ENCODE measurements at regions not wholly inside any gene's neighbourhood (a gene's known extent, or its start where the extent isn't known, plus 50 kb on each side); places are given as distances from the start of the nearest gene placed in this dataset.

DNA sequence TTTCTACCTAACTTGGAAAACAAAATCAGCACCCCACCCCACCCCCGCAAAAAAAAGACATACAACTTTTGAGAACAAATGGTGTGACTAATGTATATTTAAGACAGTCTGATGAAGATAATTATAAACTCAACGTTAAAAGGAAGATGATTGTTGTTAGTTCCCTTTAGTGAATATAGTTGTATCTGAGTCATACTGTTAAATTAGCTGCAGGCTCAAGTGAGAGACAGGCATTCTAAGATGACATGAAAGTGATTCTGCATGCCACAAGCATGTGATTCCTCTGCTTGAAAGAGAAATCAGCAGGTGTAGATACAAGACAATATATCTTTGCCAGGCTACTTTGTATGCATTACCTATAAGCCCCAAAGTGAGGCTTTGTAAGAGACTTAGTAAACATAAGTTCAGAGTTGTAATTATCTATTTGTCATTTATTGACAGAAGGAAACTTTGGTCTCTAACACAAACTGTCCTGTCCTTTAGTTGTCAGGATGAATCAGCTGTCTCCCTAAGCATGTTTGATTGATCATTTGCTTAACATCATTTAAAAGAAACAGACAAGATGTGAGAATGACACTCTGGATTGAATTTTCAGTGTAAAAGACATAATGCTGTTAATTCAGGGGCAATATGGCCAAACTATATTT, 319.4 kb upstream of the HTR2A start:
- no peaks in the 10 kb centered on the region for H3K79me2 ChIP-seq (ENCODE audit: insufficient read depth, low read length)
- H3K9me2 ChIP-seq (replicated peaks; ENCODE audit: low read depth, low read length): peaks cover 3% of the 10 kb centered on the region; the same call in 1 of the 2 replicates
- no peaks in the 10 kb centered on the region for H3F3A ChIP-seq (ENCODE audit: low read depth)
- H3K36me3 ChIP-seq (ENCODE audit: insufficient read depth, low read length): no peaks in the 10 kb centered on the region
- H3K4me2 ChIP-seq (ENCODE audit: low read depth, low read length, poor library complexity, severe bottlenecking): no peak overlapping the region
- no peaks in the 10 kb centered on the region for H3K27me3 ChIP-seq (ENCODE audit: insufficient read depth, low read length, poor library complexity, severe bottlenecking)
- H3K4me3 ChIP-seq (ENCODE audit: low read length, poor library complexity, severe bottlenecking): no peak overlapping the region
- H3K9me3 ChIP-seq (ENCODE audit: insufficient read depth, low read depth, low read length): no peaks in the 10 kb centered on the region
- no peak overlapping the region for H3K9ac ChIP-seq (ENCODE audit: low read depth, low read length, poor library complexity, severe bottlenecking)
- no peaks in the 10 kb centered on the region for H3K4me1 ChIP-seq (ENCODE audit: insufficient read depth, low read length, poor library complexity, severe bottlenecking)
- TF ChIP-seq EZH2phosphoT487 (IDR thresholded peaks at IDR 0.05; ENCODE audit: borderline replicate concordance): no peak
- TF ChIP-seq, protein P1, sequence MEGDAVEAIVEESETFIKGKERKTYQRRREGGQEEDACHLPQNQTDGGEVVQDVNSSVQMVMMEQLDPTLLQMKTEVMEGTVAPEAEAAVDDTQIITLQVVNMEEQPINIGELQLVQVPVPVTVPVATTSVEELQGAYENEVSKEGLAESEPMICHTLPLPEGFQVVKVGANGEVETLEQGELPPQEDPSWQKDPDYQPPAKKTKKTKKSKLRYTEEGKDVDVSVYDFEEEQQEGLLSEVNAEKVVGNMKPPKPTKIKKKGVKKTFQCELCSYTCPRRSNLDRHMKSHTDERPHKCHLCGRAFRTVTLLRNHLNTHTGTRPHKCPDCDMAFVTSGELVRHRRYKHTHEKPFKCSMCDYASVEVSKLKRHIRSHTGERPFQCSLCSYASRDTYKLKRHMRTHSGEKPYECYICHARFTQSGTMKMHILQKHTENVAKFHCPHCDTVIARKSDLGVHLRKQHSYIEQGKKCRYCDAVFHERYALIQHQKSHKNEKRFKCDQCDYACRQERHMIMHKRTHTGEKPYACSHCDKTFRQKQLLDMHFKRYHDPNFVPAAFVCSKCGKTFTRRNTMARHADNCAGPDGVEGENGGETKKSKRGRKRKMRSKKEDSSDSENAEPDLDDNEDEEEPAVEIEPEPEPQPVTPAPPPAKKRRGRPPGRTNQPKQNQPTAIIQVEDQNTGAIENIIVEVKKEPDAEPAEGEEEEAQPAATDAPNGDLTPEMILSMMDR (conservative IDR thresholded peaks at IDR 0.05; ENCODE audit: low read length): no peak
- no peak overlapping the region for H2AFZ ChIP-seq (ENCODE audit: low read length)
- no peaks in the 10 kb centered on the region for H4K20me1 ChIP-seq (ENCODE audit: insufficient read depth, low read length, poor library complexity, severe bottlenecking)

DNA sequence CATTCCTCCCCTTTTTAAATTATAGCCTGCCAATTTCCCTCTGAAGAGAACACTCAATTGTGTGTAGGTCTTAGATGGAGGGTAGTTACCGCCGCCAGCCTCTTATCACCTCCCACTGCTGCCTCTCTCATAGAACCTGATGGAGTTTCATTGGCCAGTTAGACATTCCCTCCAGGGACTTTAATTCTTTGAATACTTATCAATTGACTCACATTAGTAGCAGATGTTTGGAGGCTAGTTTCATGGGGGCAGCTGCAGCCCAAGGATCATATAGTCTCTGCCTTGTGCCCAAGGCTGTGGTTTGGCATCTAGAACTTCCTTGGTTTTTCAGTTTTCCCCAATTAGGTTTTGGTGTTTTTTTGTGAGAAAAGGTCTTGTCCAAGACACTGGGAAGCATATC, 318.9 kb upstream of the HTR2A start:
- H2AFZ ChIP-seq (ENCODE audit: low read length): no peak overlapping the region
- H3K4me1 ChIP-seq (ENCODE audit: insufficient read depth, low read length, poor library complexity, severe bottlenecking): no peaks in the 10 kb centered on the region
- no peak for TF ChIP-seq EZH2phosphoT487 (IDR thresholded peaks at IDR 0.05; ENCODE audit: borderline replicate concordance)
- TF ChIP-seq, protein P1 (conservative IDR thresholded peaks at IDR 0.05; ENCODE audit: low read length): no peak
- no peak overlapping the region for H3K4me3 ChIP-seq (ENCODE audit: low read length, poor library complexity, severe bottlenecking)
- H3K9ac ChIP-seq (ENCODE audit: low read depth, low read length, poor library complexity, severe bottlenecking): no peak overlapping the region
- H3K36me3 ChIP-seq (ENCODE audit: insufficient read depth, low read length): no peaks in the 10 kb centered on the region
- H3K27me3 ChIP-seq (ENCODE audit: insufficient read depth, low read length, poor library complexity, severe bottlenecking): no peaks in the 10 kb centered on the region
- H3F3A ChIP-seq (ENCODE audit: low read depth): no peaks in the 10 kb centered on the region
- H3K9me2 ChIP-seq (replicated peaks; ENCODE audit: low read depth, low read length): peaks cover 3% of the 10 kb centered on the region; the same call in 1 of the 2 replicates
- H3K4me2 ChIP-seq (ENCODE audit: low read depth, low read length, poor library complexity, severe bottlenecking): no peak overlapping the region
- no peaks in the 10 kb centered on the region for H4K20me1 ChIP-seq (ENCODE audit: insufficient read depth, low read length, poor library complexity, severe bottlenecking)
- H3K9me3 ChIP-seq (ENCODE audit: insufficient read depth, low read depth, low read length): no peaks in the 10 kb centered on the region
- no peaks in the 10 kb centered on the region for H3K79me2 ChIP-seq (ENCODE audit: insufficient read depth, low read length)

DNA sequence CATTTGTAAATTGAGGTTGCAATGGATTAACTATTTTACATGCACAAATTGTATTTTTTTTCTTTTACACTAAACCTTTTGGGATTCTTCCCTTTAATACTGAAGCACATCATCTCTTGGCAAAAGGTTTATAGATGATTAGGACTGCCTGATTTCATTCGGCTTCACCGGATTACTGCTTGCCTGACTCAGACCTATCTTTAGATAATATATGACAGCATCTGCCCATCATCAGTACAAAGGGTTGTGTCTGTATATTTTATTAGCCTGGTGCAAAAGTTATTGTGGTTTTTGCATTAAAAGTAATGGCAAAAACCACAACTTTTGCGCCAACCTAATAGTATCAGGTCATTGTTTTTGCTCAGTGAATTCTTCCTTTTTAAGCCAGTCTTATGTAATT, 316.2 kb upstream of the HTR2A start:
- H3K9ac ChIP-seq (ENCODE audit: low read depth, low read length, poor library complexity, severe bottlenecking): no peak overlapping the region
- no peaks in the 10 kb centered on the region for H4K20me1 ChIP-seq (ENCODE audit: insufficient read depth, low read length, poor library complexity, severe bottlenecking)
- no peaks in the 10 kb centered on the region for H3K4me1 ChIP-seq (ENCODE audit: insufficient read depth, low read length, poor library complexity, severe bottlenecking)
- H3K4me3 ChIP-seq (ENCODE audit: low read length, poor library complexity, severe bottlenecking): no peak overlapping the region
- no peaks in the 10 kb centered on the region for H3F3A ChIP-seq (ENCODE audit: low read depth)
- H3K27me3 ChIP-seq (ENCODE audit: insufficient read depth, low read length, poor library complexity, severe bottlenecking): no peaks in the 10 kb centered on the region
- no peak overlapping the region for H2AFZ ChIP-seq (ENCODE audit: low read length)
- no peak overlapping the region for H3K4me2 ChIP-seq (ENCODE audit: low read depth, low read length, poor library complexity, severe bottlenecking)
- no peaks in the 10 kb centered on the region for H3K9me3 ChIP-seq (ENCODE audit: insufficient read depth, low read depth, low read length)
- H3K36me3 ChIP-seq (ENCODE audit: insufficient read depth, low read length): no peaks in the 10 kb centered on the region
- TF ChIP-seq, protein P1 (conservative IDR thresholded peaks at IDR 0.05; ENCODE audit: low read length): no peak
- no peak for TF ChIP-seq EZH2phosphoT487 (IDR thresholded peaks at IDR 0.05; ENCODE audit: borderline replicate concordance)
- no peaks in the 10 kb centered on the region for H3K79me2 ChIP-seq (ENCODE audit: insufficient read depth, low read length)
- no peaks in the 10 kb centered on the region for H3K9me2 ChIP-seq (replicated peaks; ENCODE audit: low read depth, low read length)

Measured in Loucy (cell line).